ENCODE measurements at regions not wholly inside any gene's neighbourhood (a gene's known extent, or its start where the extent isn't known, plus 50 kb on each side); places are given as distances from the start of the nearest gene placed in this dataset.
"Not testable (repeated sequence)": the region's sequence is repeated elsewhere in the genome, so short reads cannot be mapped to it uniquely, and the experiment has no call there.

- no peak for TF ChIP-seq CTCF (IDR thresholded peaks at IDR 0.05)
- no peak for TF ChIP-seq POLR2A (IDR thresholded peaks at IDR 0.05)
- DNase-seq = no peak
- Histone ChIP-seq H3K27me3 (no peaks in the 10 kb centered on the region), H3K4me1 (no peaks in the 10 kb centered on the region), H3K36me3 (no peaks in the 10 kb centered on the region), H3K9me3 (no peaks in the 10 kb centered on the region), H3K4me3 (no peak overlapping the region), H3K27ac (no peak overlapping the region)
- WGBS, 2 donors = 59 to 73% methylated on average over 1 of the region's 1 CpG
- intact Hi-C loops (cut with DNase I) = no loop called here
These were observed 1724.2 kb downstream of the PCDH9 start for GRCh38 chr13:65505941-65506340.

GRCh38 chr13:65504213-65504612 is 1725.9 kb downstream of the PCDH9 start:
- Histone ChIP-seq H3K27ac (no peak overlapping the region), H3K9me3 (no peaks in the 10 kb centered on the region), H3K4me1 (no peaks in the 10 kb centered on the region), H3K4me3 (no peak overlapping the region), H3K36me3 (no peaks in the 10 kb centered on the region), H3K27me3 (no peaks in the 10 kb centered on the region)
- intact Hi-C loops (cut with DNase I) = no loop called here
- TF ChIP-seq CTCF (IDR thresholded peaks at IDR 0.05) (no peak), POLR2A (IDR thresholded peaks at IDR 0.05) (no peak)
- DNase-seq = no peak
- WGBS, 2 donors = 67 to 73% methylated on average over 1 of the region's 1 CpG

DNA sequence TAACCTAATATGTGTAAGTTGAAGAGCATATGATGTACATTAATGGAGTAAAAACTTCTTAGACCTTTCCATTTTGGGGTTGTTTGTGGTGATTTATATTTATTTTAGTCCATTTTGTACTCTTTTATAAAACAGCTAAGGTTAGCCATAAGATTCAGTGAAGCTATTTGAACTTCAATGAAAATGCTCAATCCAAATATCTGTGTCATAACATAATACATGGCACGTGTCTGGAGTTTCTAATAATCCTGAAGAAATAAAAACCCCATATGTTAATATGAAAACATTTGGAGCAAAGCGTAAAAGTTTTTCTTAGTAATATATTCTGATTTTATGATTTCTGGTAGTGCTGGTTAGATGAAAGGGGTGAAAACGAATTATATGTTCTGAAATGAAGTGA is 1729.7 kb downstream of the PCDH9 start:
- intact Hi-C loops (cut with DNase I) = no loop called here
- 48 to 70% methylated on average over 3 of the region's 3 CpGs for WGBS, 2 donors
- TF ChIP-seq POLR2A (IDR thresholded peaks at IDR 0.05) (no peak), CTCF (IDR thresholded peaks at IDR 0.05) (no peak)
- Histone ChIP-seq H3K9me3 (no peaks in the 10 kb centered on the region), H3K27ac (no peak overlapping the region), H3K36me3 (no peaks in the 10 kb centered on the region), H3K4me1 (no peaks in the 10 kb centered on the region), H3K27me3 (no peaks in the 10 kb centered on the region), H3K4me3 (no peak overlapping the region)
- DNase-seq = no peak

DNA sequence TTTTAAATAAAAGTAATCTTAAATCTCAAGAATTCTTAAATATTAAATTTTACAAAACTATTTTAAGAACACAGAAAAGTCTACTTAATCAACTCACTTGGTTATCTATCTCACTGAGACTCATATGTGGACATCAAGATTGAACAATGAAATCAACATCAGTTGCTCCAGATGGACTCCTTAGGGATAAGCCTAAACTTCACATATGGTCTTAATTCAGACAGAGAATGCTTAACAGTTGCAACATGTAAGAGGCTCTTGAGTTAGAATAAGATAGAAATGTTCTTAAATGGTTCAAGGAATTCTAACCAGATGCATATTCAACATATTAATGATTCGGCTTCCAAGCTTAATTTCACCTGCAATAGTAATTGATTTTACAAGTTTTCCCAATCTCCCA is 1730.9 kb downstream of the PCDH9 start:
- H3K9me3 ChIP-seq = no peaks in the 10 kb centered on the region
- H3K4me1 ChIP-seq = no peaks in the 10 kb centered on the region
- TF ChIP-seq POLR2A (IDR thresholded peaks at IDR 0.05) (no peak), CTCF (IDR thresholded peaks at IDR 0.05) (no peak)
- no peaks in the 10 kb centered on the region for H3K36me3 ChIP-seq
- H3K27me3 ChIP-seq = no peaks in the 10 kb centered on the region
- no peak overlapping the region for H3K27ac ChIP-seq
- no peak for DNase-seq
- H3K4me3 ChIP-seq = no peak overlapping the region
- 80 to 87% methylated on average over 1 of the region's 1 CpG for WGBS, 2 donors
- intact Hi-C loops (cut with DNase I) = no loop called here

DNA sequence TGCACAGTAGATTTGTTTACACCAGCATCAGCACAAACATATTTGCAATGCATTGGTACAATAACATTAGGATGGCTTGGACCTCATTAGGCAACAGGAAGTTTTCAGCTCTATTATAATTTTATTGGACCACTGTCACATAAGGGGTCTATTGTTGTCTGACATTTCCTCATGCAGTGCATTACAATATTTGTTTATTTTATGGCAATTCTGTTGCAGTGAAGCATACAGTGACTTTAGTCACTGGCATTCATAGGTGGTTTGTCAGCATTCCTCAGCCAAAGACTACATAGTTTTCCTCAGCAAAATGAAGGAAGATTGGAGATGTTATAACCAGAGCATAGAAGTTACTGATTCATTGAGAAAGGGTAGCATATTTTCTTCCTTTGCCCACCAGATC is 1732.9 kb downstream of the PCDH9 start:
- intact Hi-C loops (cut with DNase I) = no loop called here
- H3K27me3 ChIP-seq = no peaks in the 10 kb centered on the region
- no peak for TF ChIP-seq POLR2A (IDR thresholded peaks at IDR 0.05)
- no peak for TF ChIP-seq CTCF (IDR thresholded peaks at IDR 0.05)
- H3K9me3 ChIP-seq = no peaks in the 10 kb centered on the region
- no peaks in the 10 kb centered on the region for H3K4me1 ChIP-seq
- DNase-seq = no peak
- no peak overlapping the region for H3K4me3 ChIP-seq
- H3K27ac ChIP-seq = no peak overlapping the region
- H3K36me3 ChIP-seq = no peaks in the 10 kb centered on the region

DNA sequence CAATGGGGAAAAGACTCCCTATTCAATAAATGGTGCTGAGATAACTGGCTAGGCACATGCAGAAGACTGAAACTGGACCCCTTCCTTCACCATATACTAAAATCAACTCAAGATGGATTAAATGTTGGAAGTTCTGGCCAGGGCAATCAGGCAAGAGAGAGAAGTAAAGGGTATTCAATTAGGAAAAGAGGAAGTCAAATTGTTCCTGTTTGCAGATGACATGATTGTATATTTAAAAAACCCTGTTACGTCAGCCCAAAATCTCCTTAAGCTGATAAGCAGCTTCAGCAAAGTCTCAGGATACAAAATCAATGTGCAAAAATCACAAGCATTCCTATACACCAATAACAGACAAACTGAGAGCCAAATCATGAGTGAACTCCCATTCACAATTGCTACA is 1739.4 kb downstream of the PCDH9 start:
- H3K4me3 ChIP-seq; H3K27me3 ChIP-seq; H3K36me3 ChIP-seq; H3K27ac ChIP-seq; DNase-seq; H3K9me3 ChIP-seq; H3K4me1 ChIP-seq; intact Hi-C loops (cut with DNase I): not testable (repeated sequence)
- WGBS, 2 donors = 36 to 55% methylated on average over 1 of the region's 1 CpG
